ENCODE measurements at regions not wholly inside any gene's neighbourhood (a gene's known extent, or its start where the extent isn't known, plus 50 kb on each side); places are given as distances from the start of the nearest gene placed in this dataset.

DNA sequence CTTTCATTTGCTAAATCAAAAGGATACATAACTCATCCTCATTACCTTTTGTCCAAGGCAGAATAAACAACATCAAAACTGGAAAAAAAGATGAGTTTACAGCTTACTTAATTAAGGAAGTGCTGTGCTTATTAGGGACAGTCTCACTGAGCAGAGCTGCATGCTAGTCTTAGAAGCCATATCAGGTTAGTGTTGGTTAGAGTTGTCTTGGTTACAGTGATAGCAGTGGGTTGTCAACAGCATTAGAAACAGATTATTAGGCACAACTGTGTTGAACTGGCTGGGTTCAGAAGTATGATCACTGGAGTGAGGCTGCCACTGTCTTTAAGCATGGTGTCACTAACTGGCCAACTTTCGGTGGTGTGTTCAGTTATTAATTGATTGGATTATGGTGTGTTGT is 503.9 kb upstream of the IGFBP3 start:
- no peak for TF ChIP-seq POLR2A (IDR thresholded peaks at IDR 0.05)
- TF ChIP-seq CTCF (IDR thresholded peaks at IDR 0.05): no peak
